NCI-H2107 treated with DMSO at 0.1 percent for 48 hours (cell line): ENCODE measurements at regions not wholly inside any gene's neighbourhood (a gene's known extent, or its start where the extent isn't known, plus 50 kb on each side); places are given as distances from the start of the nearest gene placed in this dataset.
A peak's percentile ranks its signal among the peaks of the same experiment; 100 is the strongest.

Source experiments
- DNase-seq: peaks from one replicate; lab custom pipeline; 2025; ENCODE audit not compliant: unreplicated experiment; lab: John Stamatoyannopoulos, UW

DNA sequence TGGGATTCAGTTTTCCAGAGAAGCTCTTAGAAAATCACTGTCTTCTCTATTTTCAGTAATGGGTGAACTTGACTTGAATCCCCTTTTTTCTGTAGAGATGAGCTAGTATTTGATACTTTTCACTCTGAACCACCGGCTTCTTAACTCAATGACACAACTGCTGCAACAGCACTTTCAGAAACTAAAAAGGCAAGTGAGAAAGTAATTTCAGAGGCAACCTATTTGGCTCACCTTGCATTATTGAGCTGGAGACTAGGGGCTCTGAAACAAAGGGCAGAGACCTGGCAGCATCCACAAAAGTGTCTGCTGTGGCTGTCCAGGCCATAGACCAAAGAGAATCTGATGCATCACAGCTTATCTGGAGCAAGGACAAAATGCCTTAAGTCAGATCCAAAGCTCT, 289.8 kb upstream of the IRAK1BP1 start:
- no peak for DNase-seq

DNA sequence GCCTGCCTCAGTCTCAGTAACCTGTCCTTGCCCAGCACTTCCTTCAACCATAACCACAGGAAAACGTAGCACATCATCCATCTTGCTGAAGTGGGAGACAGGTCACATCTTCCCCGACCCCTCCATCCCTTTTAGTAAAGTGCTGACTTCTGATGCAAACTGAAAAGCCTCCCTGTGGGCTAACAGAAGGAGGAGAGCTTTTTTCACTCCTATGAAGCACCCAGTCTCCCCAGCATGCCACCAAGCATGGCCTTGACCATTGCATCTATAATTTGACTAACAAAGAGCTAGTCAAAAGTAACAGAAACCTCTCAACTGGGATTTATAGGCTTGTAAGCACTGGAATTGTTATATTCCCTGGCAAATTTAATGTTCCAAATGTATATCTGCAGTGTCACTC, 288.9 kb upstream of the IRAK1BP1 start:
- no peak for DNase-seq

DNA sequence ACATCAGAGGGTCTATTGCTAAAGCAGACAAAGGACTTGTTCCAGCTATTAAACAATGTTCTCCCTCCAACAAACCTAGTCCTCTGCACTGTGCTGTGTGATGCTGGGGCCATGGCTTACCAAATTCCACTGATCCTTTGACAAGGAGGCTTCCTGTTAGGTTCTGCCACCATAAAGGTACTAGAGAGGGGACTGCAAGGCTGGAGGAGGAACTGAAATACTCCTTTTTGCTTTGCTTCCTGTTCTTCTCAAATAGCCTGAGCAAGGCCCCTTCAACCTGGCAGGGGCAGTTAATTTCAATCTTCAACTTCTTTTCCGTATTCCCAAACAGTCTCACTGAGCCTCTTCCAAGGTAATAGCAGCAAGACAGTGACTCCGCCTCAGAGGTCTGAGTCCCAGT, 286.4 kb upstream of the IRAK1BP1 start:
- DNase-seq = no peak

- no peak for DNase-seq
These were observed 284.3 kb upstream of the IRAK1BP1 start for GRCh38 chr6:78583079-78583478.

DNA sequence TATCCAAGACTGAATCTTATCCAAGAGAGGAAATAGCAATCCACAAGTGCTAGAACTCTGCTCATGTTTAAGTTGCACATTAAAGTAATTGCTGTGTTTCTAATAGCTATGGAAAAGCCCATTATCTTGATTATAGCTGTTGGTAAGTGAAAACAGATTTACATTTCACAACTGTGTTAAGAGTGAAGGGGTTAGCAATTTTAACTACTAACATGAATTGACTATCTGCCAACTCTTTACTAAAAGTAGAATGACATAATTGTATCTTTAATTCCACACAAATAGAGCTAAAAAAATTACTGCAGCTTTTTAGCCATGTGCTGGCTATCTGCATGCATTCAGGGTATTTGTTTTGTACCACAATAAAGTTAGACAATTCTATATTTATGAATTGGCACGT, 277.9 kb upstream of the IRAK1BP1 start:
- DNase-seq = no peak

DNA sequence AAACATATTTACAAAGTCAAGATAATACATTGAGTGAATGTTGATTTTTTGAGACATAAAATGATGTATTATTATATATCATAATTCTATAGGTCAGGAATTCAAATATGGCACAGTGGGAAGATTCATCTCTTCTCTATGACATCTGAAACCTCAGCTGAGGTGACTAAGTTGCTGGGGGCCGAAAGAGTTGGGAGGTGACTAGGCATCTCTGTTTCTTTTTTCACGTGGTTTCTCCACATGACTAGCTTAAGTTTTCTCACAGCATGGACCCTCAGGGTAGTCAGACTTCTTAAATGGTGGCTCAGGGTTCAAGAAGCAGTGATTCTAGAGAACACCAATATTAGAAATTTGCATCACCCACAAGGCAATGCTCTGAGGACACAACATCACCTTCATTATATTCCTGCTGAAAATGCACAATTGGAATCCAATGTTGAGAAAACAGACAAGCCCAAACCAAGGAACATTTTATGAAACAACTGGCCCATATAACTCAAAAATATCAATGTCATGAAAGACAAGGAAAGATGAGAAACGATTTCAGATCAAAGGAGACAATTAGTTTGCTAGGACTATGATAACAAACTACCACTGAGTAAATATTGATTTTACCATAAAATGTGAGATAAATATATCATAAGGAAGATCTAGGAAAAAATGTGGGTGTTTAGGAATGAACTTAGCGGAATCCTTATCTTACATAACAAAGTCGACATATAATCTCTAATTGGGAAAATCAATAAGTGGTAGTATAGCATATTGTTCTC, 273.3 kb upstream of the IRAK1BP1 start:
- DNase-seq = no peak

DNA sequence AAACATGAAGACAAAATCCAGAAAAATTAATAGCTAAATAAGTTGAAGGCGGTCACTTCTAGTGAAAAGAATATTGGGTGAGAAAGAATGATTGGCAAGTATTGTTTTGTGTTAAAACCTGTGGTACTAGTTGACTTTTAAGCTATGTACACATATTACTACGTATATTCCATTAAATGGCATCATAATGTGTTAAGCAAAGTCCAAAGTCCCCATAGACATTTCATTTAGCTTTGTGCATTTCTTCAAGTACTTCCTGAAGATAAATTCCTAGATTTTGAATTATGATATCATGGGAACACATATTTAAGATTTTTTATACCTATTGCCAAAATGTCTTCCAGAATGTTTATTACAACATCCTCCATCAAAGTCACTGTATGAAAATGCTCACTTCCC, 272.7 kb upstream of the IRAK1BP1 start:
- no peak for DNase-seq

DNA sequence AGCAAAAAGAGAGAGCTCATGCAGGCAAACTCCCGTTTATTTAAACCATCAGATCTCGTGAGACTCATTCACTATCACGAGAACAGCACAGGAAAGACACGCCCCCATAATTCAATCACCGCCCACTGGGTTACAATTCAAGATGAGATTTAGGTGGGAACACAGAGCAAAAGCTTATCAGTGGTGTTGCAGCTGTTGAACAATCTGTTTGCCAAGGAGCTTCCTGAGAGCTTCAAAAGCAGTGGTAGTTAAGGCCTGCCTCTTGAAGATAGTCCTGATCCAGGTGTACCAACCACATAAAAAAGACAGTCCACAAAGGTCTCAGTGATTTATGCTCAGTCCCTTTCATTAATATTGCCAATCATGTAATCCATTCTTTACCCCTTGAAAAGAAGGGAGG, 269.4 kb upstream of the IRAK1BP1 start:
- no peak for DNase-seq

DNA sequence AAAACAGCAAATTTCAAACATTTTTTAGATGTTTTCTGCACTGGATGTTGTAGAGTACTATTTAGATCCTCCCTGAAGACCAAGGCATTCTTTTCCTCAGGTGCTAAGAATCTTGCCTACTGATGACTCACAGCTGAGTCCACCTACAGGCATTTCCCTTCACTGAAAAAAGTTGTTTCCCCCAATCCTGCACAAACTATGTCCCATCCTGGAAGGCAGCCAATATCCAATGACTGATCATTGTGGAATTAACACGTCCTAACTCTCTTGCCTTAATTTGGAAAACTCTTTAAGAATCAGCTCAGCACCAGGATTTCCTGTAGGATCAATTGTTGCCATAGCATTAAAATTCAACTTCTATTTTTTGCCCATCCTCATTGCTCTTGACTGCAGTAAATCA, 268.4 kb upstream of the IRAK1BP1 start:
- DNase-seq = no peak

DNA sequence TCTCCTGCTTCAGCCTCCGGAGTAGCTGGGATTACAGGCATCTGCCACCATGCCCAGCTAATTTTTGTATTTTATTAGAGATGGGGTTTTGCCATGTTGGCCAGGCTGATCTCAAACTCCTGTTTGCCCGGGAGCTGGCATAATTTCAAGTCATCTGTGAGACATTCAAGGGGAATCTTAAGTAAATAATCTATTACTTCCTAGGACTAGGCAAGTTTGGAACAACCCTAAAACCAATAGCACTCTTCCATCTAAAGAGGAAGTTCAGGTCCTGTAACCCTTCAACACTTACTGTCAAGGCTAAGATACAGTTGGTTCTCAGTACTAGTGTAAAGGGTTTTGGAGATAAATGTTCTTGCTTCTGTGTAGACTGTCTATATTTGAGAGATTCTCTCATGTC, 267.8 kb upstream of the IRAK1BP1 start:
- DNase-seq = no peak

DNA sequence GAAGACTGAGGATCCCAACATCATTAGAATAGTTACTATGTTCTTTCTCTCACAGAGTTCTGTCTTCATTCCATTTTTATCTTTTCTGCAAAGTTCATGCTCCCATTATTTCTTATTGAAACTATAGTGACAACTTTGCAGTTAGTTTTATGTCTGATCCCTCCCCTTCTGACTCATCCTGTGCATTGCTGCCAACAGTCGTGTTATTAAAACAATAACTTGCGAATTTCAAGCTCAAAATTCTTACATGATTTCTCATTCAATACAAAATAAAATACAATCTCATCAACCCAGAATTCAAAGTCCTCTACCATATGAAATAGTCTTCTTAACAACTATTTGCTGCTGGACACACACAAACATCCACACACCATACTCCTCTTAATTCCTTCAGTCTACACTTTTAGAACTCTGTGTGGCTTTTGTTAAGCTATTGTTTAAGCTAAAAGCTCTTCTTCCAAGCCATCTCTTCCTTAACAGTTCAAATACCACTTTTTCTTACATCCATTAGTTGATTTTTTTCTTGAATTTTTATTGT, 261.4 kb upstream of the IRAK1BP1 start:
- DNase-seq = no peak

GRCh38 chr6:78607189-78607588, 260.2 kb upstream of the IRAK1BP1 start:
- no peak for DNase-seq

DNA sequence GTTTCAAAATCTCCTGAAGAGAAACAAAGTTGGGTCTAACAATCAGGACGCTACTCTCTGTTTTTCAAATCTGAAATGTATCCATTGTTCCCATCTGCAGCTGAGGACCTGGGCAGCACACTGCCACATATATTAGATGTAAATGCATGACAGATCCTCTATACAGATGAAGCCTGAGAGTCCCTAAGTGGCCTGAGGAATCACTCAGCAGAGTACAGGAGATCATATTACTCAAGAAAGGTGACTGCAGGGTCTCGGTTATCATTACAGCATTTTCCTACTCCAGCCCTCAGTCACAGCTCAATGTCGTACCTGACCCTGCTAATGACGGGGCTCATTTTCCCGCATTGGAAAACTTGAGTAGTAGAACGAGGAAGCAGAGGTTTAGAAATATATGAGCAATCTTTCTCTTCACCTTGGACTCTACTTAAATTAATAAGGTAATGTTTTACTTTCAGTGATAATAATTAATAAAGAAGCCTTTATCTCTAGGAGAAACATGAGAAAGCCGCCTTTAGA, 256.2 kb upstream of the IRAK1BP1 start:
- DNase-seq = peak; percentile 1

DNA sequence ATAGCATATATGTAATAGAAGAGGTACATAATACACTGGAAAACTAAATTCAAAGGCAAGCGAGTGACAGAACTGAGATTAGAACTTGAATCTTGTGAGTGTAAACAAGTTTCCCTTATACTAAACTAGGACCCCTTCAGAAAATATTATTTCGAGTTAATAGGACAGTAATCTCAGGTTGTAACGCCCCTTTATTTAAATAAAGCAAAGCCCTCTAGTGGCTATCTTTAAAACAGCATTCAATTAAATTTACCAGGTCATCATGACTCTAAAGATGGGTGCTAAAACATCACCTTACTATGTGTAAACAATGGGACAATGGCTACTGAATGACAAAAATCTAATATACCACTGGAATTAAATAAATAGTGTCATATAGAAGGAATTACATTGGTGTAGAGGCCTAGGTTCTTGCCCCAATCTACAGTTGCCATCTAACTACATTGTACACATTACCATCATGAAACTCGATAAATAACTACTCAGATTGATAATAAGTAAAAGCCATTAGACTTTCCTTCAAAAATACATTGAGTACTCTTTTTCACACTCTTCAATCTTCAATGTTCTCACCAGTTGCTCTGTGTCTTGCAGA, 255.4 kb upstream of the IRAK1BP1 start:
- DNase-seq = peak; percentile 7

DNA sequence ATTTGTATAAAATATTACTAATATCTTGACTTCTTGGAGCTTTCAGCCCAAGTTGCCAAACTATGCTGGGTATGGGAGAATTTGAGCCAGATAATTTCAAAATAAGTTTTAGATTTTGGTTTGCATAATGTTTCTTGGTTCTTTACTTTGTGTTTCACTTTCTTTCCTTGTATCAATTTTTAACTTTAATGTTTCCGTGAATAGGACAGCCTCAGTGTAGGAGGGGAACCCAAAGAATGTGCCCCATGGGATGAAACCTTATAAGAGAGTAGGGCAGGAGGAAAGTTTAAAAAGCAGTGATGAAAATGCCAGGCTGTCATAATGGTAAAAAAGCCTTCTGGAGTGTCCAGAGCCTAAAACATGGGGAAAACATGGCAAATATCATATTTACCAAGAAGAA, 252.4 kb upstream of the IRAK1BP1 start:
- no peak for DNase-seq

DNA sequence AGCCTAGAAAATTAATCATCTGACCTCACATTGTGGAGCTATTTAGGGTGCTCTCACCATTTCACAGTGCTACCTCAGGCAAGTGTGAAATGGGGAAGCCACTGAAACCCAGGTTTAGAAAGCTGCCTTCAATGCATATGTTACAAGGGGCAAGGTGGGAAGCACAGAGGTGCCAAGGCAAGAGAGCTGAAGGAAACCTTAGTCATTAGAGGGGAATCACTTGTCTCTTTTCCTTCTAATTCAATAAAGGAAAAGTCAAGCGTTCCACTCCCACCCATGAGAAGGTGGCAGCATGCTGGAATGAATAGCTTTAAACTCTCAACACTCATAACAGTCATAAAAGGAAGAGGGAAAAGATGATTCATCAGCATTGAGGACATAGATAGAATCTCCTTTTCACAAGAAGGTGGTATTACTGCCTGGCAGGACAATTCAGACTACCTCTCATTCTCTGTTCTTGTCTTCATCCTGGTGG, 251.9 kb upstream of the IRAK1BP1 start:
- DNase-seq = no peak

- no peak for DNase-seq
These were observed 248.4 kb upstream of the IRAK1BP1 start for GRCh38 chr6:78618970-78619369.

- DNase-seq = no peak
These were observed 243.8 kb upstream of the IRAK1BP1 start for GRCh38 chr6:78623554-78623953.

DNA sequence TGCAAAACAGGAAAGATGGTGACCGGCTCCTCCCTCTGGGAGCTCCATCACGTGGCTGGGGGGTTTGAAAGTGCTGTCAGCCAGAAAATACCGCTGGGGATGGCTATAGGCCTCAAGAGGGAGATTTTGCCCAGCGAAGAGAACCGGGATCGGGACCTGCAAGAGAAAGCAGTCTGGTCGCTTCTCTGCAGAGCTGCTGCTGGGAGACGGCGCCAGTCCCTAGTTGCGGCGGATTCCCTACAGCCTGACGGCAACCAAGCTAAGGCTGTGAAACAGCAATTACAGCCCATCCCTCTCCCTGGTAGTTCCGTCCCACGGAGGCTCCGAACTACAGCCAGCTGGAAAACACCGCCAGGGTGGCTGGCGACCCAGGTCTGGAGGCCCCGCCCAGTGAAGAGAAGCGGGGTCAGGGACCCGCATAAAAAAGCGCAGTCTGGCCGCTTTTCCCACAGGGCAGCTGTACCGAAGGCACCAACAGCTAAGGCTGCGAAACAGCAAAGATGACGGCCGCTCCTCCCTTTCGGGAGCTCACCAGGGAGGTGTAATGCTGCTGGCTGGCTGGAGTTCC, 238.1 kb upstream of the IRAK1BP1 start:
- DNase-seq = no peak

GRCh38 chr6:78629836-78630235, 237.5 kb upstream of the IRAK1BP1 start:
- no peak for DNase-seq

DNA sequence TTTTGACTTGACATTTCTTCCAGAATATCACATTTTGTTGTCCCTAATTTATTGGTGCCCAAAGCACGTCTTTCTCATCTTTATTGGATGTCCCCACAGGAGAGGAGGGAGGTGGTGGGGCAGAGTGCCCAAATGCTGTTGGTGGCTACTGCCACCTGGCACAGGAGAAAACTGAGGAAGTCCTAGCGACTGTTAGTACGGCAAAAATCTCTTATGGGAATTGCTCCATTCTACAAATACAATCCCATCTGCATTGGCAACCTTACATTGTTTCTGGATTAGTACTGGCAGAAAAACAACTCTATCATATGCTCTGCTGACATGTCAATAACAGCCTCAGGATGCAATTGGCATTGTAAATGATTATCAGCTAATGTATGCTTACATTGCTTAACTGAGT, 235.4 kb upstream of the IRAK1BP1 start:
- no peak for DNase-seq
